KOPT-K1 (cell line): ENCODE measurements at regions not wholly inside any gene's neighbourhood (a gene's known extent, or its start where the extent isn't known, plus 50 kb on each side); places are given as distances from the start of the nearest gene placed in this dataset.
"Not testable (repeated sequence)": the region's sequence is repeated elsewhere in the genome, so short reads cannot be mapped to it uniquely, and the experiment has no call there.

Experiments
- H3K27ac ChIP-seq: fragments of 200-600 bp; sonication (generic); 2 replicates; pipeline ENCODE4 v1.5.1; 2016; ENCODE audit warnings: antibody characterized with exemption, mild to moderate bottlenecking, low read depth, low read length; ENCODE audit not compliant: poor library complexity, severe bottlenecking
- H3K36me3 ChIP-seq: fragments of 200-600 bp; sonication (generic); 2 replicates; pipeline ENCODE4 v1.5.1; 2017; ENCODE audit warnings: antibody characterized with exemption, mild to moderate bottlenecking, low read length, moderate library complexity; ENCODE audit not compliant: insufficient read depth
- H3K9me3 ChIP-seq: fragments of 200-600 bp; sonication (generic); 2 replicates; pipeline ENCODE4 v1.5.1; 2017; ENCODE audit warnings: antibody characterized with exemption, low read length, mild to moderate bottlenecking; ENCODE audit not compliant: insufficient read depth, poor library complexity, severe bottlenecking

- Histone ChIP-seq H3K27ac (no peak overlapping the region), H3K36me3 (no peaks in the 10 kb centered on the region), H3K9me3 (no peaks in the 10 kb centered on the region)
Observed at GRCh38 chr5:167843881-167844572, 447.4 kb upstream of the WWC1 start.

DNA sequence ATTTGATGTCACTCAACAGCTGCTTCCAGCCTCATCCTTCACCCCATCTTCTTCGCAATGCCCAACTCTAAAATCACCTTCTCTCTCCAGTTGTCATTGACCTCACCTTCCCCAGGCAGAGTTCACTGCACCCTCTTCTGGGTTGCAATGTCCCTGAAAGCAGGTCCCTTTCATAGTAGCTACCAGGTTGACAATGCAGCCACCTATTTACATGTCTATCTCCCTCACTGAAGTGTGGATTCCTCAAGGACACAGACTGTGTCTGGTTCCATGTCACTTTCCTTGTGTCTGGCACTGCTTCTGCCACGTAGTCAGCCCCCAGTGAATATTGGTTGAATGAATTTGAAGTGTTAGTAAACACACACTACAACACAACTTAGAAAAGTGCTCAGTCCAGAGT lies 445.5 kb upstream of the WWC1 start:
- H3K27ac ChIP-seq: no peak overlapping the region

GRCh38 chr5:167849874-167850273 lies 441.6 kb upstream of the WWC1 start:
- H3K36me3 ChIP-seq: no peaks in the 10 kb centered on the region
- H3K27ac ChIP-seq: no peak overlapping the region
- no peaks in the 10 kb centered on the region for H3K9me3 ChIP-seq

More for the DNA sequence above, 445.5 kb upstream of the WWC1 start:
- Histone ChIP-seq H3K36me3 (no peaks in the 10 kb centered on the region), H3K9me3 (no peaks in the 10 kb centered on the region)

DNA sequence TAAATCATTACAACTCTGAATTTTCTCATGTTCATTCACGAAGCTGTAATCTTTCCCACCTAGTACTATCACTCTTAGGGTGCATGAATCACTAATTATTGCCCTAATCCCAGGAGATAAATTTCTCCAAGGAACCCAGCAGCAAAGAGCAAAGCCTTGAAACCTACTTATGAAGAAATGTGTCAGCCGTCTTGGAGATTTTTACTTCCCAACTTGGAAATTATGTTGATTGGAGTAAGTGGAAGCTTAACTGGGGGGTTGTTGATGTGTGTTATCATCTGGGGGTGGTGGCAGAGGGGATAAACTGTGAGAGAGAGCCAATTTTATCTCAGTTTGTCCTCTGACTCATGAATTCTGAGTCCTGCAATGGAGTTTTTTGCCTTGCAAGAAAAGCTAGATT lies 440.5 kb upstream of the WWC1 start:
- Histone ChIP-seq H3K9me3 (no peaks in the 10 kb centered on the region), H3K36me3 (no peaks in the 10 kb centered on the region), H3K27ac (no peak overlapping the region)

DNA sequence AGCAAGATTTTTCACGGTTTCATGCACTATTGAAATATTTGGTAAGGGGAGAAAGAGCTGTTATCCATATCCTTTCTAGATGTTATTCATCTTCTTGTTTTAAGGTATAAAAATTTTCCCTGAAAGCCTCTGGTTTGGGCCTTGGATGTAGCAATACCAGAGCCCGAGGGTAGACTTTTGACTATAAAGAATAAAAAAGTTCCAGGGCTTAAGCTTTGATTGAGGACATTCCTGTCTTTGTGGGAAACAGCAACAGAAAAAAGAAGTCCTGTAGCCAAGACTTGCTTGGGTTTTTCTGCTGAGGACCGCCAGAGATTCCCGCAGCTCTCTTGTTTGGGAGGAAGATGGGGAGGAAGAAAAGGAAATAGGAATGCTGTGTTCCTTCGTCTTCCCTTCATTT lies 440.0 kb upstream of the WWC1 start:
- no peak overlapping the region for H3K27ac ChIP-seq
- no peaks in the 10 kb centered on the region for H3K36me3 ChIP-seq
- no peaks in the 10 kb centered on the region for H3K9me3 ChIP-seq

- no peak overlapping the region for H3K27ac ChIP-seq
- no peaks in the 10 kb centered on the region for H3K9me3 ChIP-seq
- no peaks in the 10 kb centered on the region for H3K36me3 ChIP-seq
Observed at GRCh38 chr5:167852515-167852914, 438.9 kb upstream of the WWC1 start.

DNA sequence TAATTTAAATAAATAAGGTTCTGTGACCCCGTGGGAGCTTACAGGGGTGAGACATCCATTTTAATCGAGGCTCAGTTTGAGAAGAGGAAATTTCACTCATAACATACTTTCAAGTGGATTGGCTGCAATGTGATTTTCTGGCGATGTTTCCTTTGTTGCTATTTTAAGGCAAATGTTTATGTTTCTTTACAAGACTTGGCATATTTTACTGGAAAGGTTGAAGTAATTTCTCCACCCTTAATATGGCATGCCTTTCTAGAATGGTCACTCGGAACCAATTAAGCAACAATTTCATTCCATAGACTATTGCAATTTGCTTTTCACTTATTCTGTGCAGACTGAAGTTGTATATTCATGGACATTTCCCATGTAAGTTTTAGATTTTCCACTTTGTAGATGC lies 438.0 kb upstream of the WWC1 start:
- Histone ChIP-seq H3K36me3 (no peaks in the 10 kb centered on the region), H3K27ac (no peak overlapping the region), H3K9me3 (no peaks in the 10 kb centered on the region)

DNA sequence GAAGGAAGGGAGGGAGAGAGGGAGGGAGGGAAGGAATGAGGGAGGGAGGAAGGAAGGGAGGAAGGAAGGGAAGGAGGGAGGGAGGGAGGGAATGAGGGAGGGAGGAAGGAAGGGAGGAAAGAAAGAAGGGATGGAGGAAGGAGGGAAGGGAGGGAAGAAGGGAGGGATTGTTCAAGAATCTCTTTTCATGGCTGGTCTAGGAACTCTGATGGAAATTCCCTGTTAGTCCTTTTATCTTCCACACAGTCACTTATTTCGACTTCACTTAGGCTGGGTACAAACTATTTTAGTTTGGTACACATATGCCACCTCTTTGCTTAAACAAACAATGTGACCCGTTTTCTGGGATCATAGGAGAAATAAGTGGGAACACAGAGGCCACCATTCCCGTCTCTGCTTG lies 435.6 kb upstream of the WWC1 start:
- Histone ChIP-seq H3K36me3 (no peaks in the 10 kb centered on the region), H3K9me3 (no peaks in the 10 kb centered on the region), H3K27ac (no peak overlapping the region)

GRCh38 chr5:167857321-167857720 lies 434.1 kb upstream of the WWC1 start:
- H3K27ac ChIP-seq: no peak overlapping the region
- no peaks in the 10 kb centered on the region for H3K36me3 ChIP-seq
- no peaks in the 10 kb centered on the region for H3K9me3 ChIP-seq

- H3K27ac ChIP-seq: not testable (repeated sequence)
Observed at GRCh38 chr5:167858186-167858855, 433.1 kb upstream of the WWC1 start.

GRCh38 chr5:167861129-167861927 lies 430.1 kb upstream of the WWC1 start:
- no peaks in the 10 kb centered on the region for H3K9me3 ChIP-seq
- H3K36me3 ChIP-seq: no peaks in the 10 kb centered on the region
- H3K27ac ChIP-seq: no peak overlapping the region

More at GRCh38 chr5:167858186-167858855, 433.1 kb upstream of the WWC1 start:
- H3K36me3 ChIP-seq, H3K9me3 ChIP-seq: not testable (repeated sequence)

DNA sequence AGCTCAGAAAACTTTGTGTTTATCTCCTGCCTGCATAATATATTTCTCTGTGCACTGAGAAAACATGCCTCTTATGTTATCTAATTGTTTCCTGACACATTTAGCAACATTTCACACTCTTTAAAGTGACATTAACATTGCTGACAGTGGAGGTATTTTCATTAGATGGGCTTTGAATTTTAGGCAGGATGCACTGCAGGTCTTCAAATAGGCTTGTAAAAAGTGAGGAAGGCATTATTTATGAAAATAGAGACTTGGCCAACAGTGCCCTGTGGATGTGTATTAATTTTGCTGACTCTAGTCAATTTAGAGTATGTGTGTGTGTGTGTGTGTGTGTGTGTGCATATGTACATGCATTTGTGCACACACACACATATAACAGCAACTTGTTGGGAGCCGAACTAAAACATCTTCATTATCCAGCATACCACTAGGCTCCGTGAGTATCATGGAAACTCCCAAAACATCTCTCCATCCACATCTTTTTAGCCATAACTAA lies 429.5 kb upstream of the WWC1 start:
- Histone ChIP-seq H3K27ac (no peak overlapping the region), H3K9me3 (no peaks in the 10 kb centered on the region), H3K36me3 (no peaks in the 10 kb centered on the region)

- H3K9me3 ChIP-seq: no peaks in the 10 kb centered on the region
- no peaks in the 10 kb centered on the region for H3K36me3 ChIP-seq
- no peak overlapping the region for H3K27ac ChIP-seq
Observed at GRCh38 chr5:167863883-167864282, 427.6 kb upstream of the WWC1 start.

DNA sequence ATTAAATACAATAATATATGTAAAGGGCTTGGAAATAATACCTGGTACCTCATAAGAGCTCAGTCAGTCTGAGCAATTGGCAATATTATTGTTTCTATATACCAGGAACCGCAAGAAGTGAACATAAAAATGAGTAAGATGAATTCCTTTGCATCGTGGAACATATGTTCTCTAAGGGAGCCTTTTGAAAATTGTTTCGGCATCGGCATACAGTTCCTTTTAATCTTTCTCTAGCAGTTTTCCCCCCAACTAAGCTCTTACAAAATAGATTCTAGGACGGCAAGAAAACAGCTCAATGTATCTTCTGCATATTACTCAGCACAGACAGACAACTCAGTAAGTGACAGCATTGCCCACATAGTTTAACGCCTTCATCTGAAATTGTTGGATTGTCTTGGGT lies 426.6 kb upstream of the WWC1 start:
- no peak overlapping the region for H3K27ac ChIP-seq
- H3K36me3 ChIP-seq: no peaks in the 10 kb centered on the region

DNA sequence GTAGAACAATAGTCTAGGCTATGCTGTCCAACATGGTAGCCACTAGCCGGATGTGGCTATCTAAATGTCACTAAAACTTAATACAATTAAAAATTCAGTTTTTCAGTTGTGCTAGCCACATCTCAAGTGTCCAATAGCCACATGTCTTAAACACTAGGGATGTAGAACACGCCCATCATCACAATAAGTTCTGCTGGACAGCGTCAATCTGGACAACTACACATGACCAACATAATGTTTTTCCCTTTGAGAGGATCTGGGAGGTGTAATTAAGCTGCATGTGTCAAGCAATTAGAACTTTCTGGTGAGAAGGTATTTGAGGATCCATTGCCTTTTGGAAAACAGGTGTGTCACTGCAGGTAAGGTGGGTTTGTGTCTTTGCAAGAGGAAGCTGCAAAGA lies 424.6 kb upstream of the WWC1 start:
- Histone ChIP-seq H3K27ac (no peak overlapping the region), H3K9me3 (no peaks in the 10 kb centered on the region), H3K36me3 (no peaks in the 10 kb centered on the region)

More for the DNA sequence above, 426.6 kb upstream of the WWC1 start:
- no peaks in the 10 kb centered on the region for H3K9me3 ChIP-seq
